SJCRH30 (cell line): ENCODE measurements at regions not wholly inside any gene's neighbourhood (a gene's known extent, or its start where the extent isn't known, plus 50 kb on each side); places are given as distances from the start of the nearest gene placed in this dataset.

Experiments
- DNase-seq, 2 experiments: peaks; one replicate each; pipeline ENCODE4 v3.0.0-alpha.2; 2015 to 2020
- H3K27ac ChIP-seq: fragments of 250-450 bp; sonication (Bioruptor Pico); 2 replicates; pipeline ENCODE4 v1.5.1; 2020; ENCODE audit warnings: mild to moderate bottlenecking, moderate library complexity
- H3K27me3 ChIP-seq: fragments of 250-450 bp; sonication (Bioruptor Pico); 2 replicates; pipeline ENCODE4 v1.5.1; 2020; ENCODE audit warnings: mild to moderate bottlenecking, moderate library complexity
- H3K36me3 ChIP-seq: fragments of 250-450 bp; sonication (Bioruptor Pico); 2 replicates; pipeline ENCODE4 v1.5.1; 2020; ENCODE audit warnings: mild to moderate bottlenecking, moderate library complexity
- H3K4me1 ChIP-seq: fragments of 250-450 bp; sonication (Bioruptor Pico); 2 replicates; pipeline ENCODE4 v1.5.1; 2020; ENCODE audit warnings: mild to moderate bottlenecking, moderate library complexity
- H3K4me3 ChIP-seq: fragments of 250-450 bp; sonication (Bioruptor Pico); 2 replicates; pipeline ENCODE4 v1.5.1; 2020; ENCODE audit warnings: mild to moderate bottlenecking, moderate library complexity
- H3K9me3 ChIP-seq: fragments of 250-450 bp; sonication (Bioruptor Pico); replicated peaks from 2 replicates; pipeline ENCODE4 v1.5.1; 2020; ENCODE audit warnings: mild to moderate bottlenecking, moderate library complexity

DNA sequence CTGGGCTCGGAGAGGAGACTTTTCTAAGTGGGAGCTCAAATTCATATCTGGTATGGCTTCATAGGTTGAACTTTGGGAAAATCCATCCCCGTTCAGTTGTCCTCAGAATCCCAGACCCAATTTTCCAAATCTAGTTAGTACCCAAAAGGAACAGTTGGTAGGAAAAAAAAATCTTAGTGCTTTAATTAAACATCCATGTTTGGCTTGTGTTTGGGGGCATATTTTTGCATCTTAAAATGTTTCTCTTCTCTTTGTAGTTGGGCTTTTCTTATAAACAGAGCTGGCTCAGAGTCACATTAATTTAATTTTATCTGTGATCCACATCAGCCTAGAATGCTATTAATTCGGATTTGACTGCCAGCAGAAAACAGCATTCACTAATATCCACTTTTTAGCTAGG is 165.9 kb downstream of the BUB3 start:
- H3K27ac ChIP-seq, result no peak overlapping the region
- no peaks in the 10 kb centered on the region for H3K9me3 ChIP-seq
- no peaks in the 10 kb centered on the region for H3K27me3 ChIP-seq
- no peak for DNase-seq
- H3K4me1 ChIP-seq, result no peaks in the 10 kb centered on the region
- H3K36me3 ChIP-seq, result no peaks in the 10 kb centered on the region
- no peak overlapping the region for H3K4me3 ChIP-seq

DNA sequence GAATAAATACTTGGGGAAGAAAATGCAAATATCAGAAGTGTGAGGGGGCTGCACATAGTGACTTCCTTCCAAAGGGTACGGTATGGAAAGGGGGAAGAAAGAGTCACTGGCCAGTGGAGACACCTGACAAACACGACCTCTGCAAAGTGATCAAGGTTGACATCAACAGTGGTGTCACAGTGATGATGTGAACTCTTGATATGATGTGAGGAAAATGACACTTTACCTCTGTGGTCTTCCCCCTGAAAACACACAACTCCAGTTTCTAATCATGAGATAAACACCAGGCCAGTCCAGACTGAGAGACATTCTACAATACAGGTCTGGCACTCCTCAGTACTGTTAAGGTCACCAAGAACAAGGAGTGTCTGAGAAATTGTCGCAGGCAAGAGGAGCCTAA is 169.7 kb downstream of the BUB3 start:
- Histone ChIP-seq H3K4me3 (no peak overlapping the region), H3K27me3 (no peaks in the 10 kb centered on the region), H3K36me3 (no peaks in the 10 kb centered on the region), H3K4me1 (no peaks in the 10 kb centered on the region), H3K9me3 (no peaks in the 10 kb centered on the region), H3K27ac (no peak overlapping the region)
- DNase-seq, result no peak

- Histone ChIP-seq H3K27ac (no peak overlapping the region), H3K4me3 (no peak overlapping the region), H3K4me1 (no peaks in the 10 kb centered on the region), H3K27me3 (no peaks in the 10 kb centered on the region), H3K36me3 (no peaks in the 10 kb centered on the region), H3K9me3 (no peaks in the 10 kb centered on the region)
- DNase-seq, result no peak
Observed at GRCh38 chr10:123325663-123326190, 171.5 kb downstream of the BUB3 start.

DNA sequence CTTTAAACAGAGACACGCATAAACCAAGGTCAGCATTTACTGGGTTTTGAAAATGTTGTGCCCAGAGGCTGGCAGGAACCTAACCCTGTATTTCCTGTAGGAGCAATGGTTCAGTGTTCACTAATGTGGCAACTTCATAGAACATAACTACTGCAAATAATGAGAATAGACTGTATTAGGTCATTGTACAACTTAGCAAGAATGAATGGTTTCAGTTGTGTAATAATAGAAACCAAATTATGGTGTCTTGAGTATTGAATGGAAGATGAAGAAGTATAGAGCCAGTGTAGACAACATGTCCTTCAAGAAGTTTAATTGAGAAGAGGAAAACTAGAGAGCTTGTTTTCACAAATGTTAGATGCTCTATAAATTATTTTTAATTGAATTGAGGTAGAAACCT is 172.5 kb downstream of the BUB3 start:
- no peaks in the 10 kb centered on the region for H3K36me3 ChIP-seq

GRCh38 chr10:123327450-123327849 is 173.2 kb downstream of the BUB3 start:
- no peak for DNase-seq
- H3K9me3 ChIP-seq, result no peaks in the 10 kb centered on the region
- no peaks in the 10 kb centered on the region for H3K4me1 ChIP-seq
- H3K4me3 ChIP-seq, result no peak overlapping the region
- H3K27me3 ChIP-seq, result no peaks in the 10 kb centered on the region
- no peak overlapping the region for H3K27ac ChIP-seq
- H3K36me3 ChIP-seq, result no peaks in the 10 kb centered on the region

More for the DNA sequence above, 172.5 kb downstream of the BUB3 start:
- no peak overlapping the region for H3K27ac ChIP-seq
- H3K4me3 ChIP-seq, result no peak overlapping the region
- no peak for DNase-seq
- no peaks in the 10 kb centered on the region for H3K27me3 ChIP-seq
- no peaks in the 10 kb centered on the region for H3K9me3 ChIP-seq
- no peaks in the 10 kb centered on the region for H3K4me1 ChIP-seq

GRCh38 chr10:123327896-123328295 is 173.7 kb downstream of the BUB3 start:
- Histone ChIP-seq H3K27ac (no peak overlapping the region), H3K4me1 (no peaks in the 10 kb centered on the region), H3K4me3 (no peak overlapping the region), H3K9me3 (no peaks in the 10 kb centered on the region), H3K36me3 (no peaks in the 10 kb centered on the region), H3K27me3 (no peaks in the 10 kb centered on the region)
- DNase-seq, result no peak

DNA sequence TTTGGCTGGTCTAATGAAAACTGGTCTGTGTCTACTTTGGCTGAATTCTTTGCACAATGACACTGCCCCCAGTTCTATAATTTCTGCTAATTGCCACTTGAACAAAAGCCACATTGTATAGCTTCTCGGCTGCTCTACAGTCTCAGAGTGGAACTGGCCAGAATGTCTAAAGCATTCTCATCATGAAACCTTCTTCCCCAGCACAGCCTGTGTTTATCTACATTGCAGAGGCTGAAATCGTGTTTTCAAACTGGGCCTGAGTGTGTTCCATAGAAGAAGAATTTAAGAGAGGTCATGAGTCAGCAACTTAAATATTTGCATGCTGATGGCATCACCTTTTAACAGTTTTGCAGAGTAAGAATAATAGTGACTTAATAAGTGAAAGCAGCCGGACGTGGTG is 177.2 kb downstream of the BUB3 start:
- no peak overlapping the region for H3K27ac ChIP-seq
- no peaks in the 10 kb centered on the region for H3K27me3 ChIP-seq
- H3K4me1 ChIP-seq, result no peaks in the 10 kb centered on the region
- no peak overlapping the region for H3K4me3 ChIP-seq
- no peaks in the 10 kb centered on the region for H3K36me3 ChIP-seq
- DNase-seq, result no peak
- no peaks in the 10 kb centered on the region for H3K9me3 ChIP-seq

DNA sequence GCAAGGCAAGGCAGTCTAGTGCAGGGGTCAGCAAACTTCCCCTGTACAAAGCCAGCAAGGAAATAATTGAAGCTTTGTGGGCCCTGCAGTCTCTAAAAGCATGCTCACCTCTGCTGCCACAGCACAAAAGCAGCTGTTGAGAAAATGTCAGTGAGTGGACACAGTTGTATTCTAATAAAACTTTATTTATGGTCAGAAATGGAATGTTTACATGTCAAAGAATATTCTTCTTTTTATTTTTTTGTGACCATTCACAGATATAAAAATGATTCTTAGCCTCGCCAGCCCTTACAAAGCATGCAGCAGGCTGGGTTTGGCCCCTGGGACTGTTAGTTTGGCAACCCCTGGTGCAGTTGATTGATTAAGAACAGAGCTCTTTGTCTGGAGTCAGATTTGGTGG is 192.4 kb downstream of the BUB3 start:
- H3K4me1 ChIP-seq, result no peaks in the 10 kb centered on the region
- H3K27ac ChIP-seq, result no peak overlapping the region
- no peaks in the 10 kb centered on the region for H3K9me3 ChIP-seq
- no peak for DNase-seq
- no peaks in the 10 kb centered on the region for H3K36me3 ChIP-seq
- no peak overlapping the region for H3K4me3 ChIP-seq
- no peaks in the 10 kb centered on the region for H3K27me3 ChIP-seq

DNA sequence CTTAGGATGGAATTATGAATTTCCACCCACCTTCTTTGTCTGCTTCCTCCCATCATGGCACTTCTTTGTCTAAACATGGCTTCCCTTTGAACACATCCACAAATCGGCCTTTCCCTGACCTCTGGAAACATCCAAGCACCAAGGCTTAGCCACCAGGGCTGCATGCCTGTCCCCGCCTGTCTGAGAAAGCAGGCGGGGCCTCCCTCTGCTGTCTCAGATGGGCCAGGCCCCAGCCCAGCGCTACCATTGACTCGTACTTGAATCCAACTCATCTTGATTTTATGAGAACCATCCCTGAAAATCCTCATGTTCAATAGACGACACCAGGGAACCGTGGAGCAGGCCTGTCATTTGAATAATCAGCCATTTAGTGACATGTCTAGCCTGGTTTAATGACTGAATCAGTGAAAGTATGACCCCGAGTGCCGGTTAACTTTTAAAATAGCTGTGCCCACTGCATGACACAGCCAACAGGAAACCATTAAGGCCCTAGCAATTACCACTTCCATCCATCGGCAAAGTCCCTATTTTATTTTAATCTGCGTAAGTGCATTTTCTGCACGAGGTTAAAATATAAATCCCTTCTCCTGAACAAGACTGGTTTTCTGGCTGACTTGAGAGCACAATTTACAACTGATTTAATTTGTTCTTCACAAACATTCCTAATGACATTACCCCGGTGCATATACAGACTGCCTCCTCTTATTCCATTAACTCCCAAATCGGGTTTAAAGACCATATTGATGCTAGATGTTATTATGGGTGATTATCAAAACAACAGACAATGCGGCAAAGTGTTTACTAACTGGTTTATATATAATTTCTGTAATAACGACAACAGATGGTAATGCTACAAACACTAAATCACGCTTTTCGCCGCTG is 194.7 kb downstream of the BUB3 start:
- Histone ChIP-seq H3K36me3 (no peaks in the 10 kb centered on the region), H3K4me3 (no peak overlapping the region), H3K4me1 (no peaks in the 10 kb centered on the region), H3K27ac (no peak overlapping the region), H3K27me3 (no peaks in the 10 kb centered on the region), H3K9me3 (no peaks in the 10 kb centered on the region)
- no peak for DNase-seq

DNA sequence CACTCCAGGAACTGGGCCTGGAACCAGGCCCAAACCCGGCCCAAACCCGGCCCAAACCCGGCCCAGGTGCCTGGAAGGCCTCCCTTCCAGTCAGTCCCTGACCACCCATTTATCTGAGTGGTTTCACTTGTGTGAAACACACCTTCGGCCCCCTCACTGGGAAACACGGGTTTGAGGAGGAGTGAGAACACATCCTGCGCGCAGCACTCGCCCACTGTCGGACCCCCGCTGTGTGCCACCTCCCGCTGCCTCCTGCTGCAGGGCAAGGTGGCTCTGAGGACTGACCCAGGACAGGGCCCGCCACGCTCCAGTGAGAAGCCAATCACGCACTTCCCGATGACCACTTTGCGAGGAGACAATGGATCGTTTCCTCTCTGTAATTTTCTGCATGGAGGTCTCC is 197.5 kb downstream of the BUB3 start:
- H3K27me3 ChIP-seq, result no peaks in the 10 kb centered on the region
- H3K4me3 ChIP-seq, result no peak overlapping the region
- no peaks in the 10 kb centered on the region for H3K4me1 ChIP-seq
- no peak overlapping the region for H3K27ac ChIP-seq
- no peak for DNase-seq
- no peaks in the 10 kb centered on the region for H3K9me3 ChIP-seq
- H3K36me3 ChIP-seq, result no peaks in the 10 kb centered on the region

DNA sequence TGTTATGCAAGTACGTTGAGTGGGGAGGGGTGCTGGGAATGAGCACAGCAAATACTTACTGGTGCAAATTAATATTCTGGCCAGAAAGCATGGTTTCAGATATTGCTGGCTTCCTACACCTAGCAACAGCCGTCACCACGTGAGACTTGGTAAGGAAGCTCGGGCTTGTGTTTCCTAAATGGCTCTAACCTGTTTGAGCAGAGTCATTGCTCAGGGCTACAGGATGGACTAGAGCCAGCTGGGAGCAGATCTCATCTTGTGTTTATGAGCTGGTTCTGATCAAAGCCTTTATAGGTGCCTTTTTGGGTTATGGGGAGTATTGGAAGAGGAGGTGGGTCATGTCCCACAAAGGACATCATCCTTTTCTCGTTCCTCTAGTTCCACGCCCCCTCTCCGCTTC is 200.3 kb downstream of the BUB3 start:
- Histone ChIP-seq H3K27me3 (no peaks in the 10 kb centered on the region), H3K36me3 (no peaks in the 10 kb centered on the region), H3K4me1 (no peaks in the 10 kb centered on the region), H3K27ac (no peak overlapping the region), H3K9me3 (no peaks in the 10 kb centered on the region), H3K4me3 (no peak overlapping the region)
- no peak for DNase-seq

GRCh38 chr10:123355748-123356481 is 201.7 kb downstream of the BUB3 start:
- Histone ChIP-seq H3K27me3 (no peaks in the 10 kb centered on the region), H3K36me3 (no peaks in the 10 kb centered on the region), H3K4me1 (no peaks in the 10 kb centered on the region), H3K27ac (no peak overlapping the region), H3K4me3 (no peak overlapping the region), H3K9me3 (no peaks in the 10 kb centered on the region)
- DNase-seq, result no peak

DNA sequence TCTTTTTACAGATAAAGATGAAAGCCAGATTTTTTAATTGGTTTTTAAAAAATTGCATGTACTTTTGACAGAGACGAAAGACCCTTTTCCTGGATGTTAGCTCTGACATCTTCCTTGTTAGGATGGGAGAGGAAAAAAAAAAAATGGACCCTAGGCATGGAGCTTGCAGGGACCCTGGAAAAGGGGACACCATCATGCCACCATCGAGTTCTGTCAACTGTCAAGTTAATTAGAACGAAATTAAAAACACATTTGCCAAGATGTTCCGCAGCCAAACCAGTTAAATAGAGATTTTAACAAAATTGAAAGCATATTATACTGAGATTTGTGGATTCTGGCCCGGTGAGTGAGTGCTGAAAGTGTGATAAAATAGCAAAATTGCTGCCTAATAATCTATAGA is 202.6 kb downstream of the BUB3 start:
- Histone ChIP-seq H3K4me1 (no peaks in the 10 kb centered on the region), H3K4me3 (no peak overlapping the region), H3K27me3 (no peaks in the 10 kb centered on the region), H3K36me3 (no peaks in the 10 kb centered on the region), H3K9me3 (no peaks in the 10 kb centered on the region), H3K27ac (no peak overlapping the region)
- no peak for DNase-seq

DNA sequence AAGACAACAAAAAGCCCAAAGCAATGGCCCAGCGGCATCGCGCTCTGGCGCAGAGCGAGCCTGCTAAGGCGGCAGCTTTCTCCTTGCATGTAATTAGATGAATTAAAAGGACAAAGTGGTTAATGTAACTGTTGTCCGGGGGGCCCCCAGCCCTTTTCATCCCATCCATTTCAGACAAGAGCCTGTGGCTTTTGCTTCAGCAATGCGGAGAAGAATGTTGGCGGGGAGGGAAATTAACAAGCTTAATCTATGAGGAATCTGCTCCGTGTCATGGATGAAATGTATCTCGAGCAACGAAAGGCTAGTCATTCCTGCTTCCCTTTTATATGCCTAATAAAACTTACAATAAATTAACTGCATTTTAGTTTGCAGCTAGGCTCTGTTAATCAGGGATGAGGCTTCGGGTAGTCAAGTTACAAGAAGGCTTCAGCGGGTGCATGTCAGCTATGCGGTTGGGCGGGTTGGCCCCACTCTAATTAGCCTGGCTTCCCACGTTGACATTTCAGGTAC is 203.3 kb downstream of the BUB3 start:
- no peak overlapping the region for H3K4me3 ChIP-seq
- no peak for DNase-seq
- no peaks in the 10 kb centered on the region for H3K9me3 ChIP-seq
- no peaks in the 10 kb centered on the region for H3K27me3 ChIP-seq
- H3K27ac ChIP-seq, result no peak overlapping the region
- no peaks in the 10 kb centered on the region for H3K4me1 ChIP-seq
- H3K36me3 ChIP-seq, result no peaks in the 10 kb centered on the region

DNA sequence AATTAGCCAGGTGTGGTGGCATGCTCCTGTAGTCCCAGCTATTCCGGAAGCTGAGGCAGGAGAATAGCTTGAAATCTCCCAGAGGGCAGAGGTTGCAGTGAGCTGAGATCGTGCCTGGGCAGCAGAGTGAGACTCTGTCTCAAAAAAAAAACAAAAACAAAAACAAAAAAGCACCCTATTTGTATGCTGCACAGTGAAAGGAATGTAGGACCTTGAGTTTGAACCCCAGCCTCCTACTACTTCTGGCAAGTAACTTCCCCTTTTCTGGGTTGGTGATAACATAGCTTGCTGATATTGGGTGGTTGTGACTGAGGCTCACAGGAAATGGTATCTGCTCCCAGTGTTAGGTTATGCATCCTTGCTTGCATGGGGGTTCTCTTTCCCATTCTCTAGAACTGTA is 205.3 kb downstream of the BUB3 start:
- no peaks in the 10 kb centered on the region for H3K4me1 ChIP-seq
- no peak overlapping the region for H3K27ac ChIP-seq
- H3K36me3 ChIP-seq, result no peaks in the 10 kb centered on the region
- DNase-seq, result no peak
- no peaks in the 10 kb centered on the region for H3K9me3 ChIP-seq
- no peak overlapping the region for H3K4me3 ChIP-seq
- no peaks in the 10 kb centered on the region for H3K27me3 ChIP-seq
